Smooth muscle cell (in vitro differentiated cells): ENCODE measurements at regions not wholly inside any gene's neighbourhood (a gene's known extent, or its start where the extent isn't known, plus 50 kb on each side); places are given as distances from the start of the nearest gene placed in this dataset.

ENCODE experiments used
- DNase-seq: peaks from one replicate; lab custom pipeline; 2025; ENCODE audit not compliant: unreplicated experiment; lab: John Stamatoyannopoulos, UW
- H2AFZ ChIP-seq: fragments of 200-600 bp; sonication (generic); 2 replicates; pipeline ENCODE4 v1.6.0; 2016; ENCODE audit warnings: antibody characterized with exemption, low read depth, mild to moderate bottlenecking
- H3F3A ChIP-seq: fragments of 200-600 bp; sonication (generic); 2 replicates; pipeline ENCODE4 v1.6.0; 2017; ENCODE audit warnings: antibody characterized with exemption, low read depth
- H3K27ac ChIP-seq: fragments of 200-600 bp; sonication (generic); 2 replicates; pipeline ENCODE4 v1.5.1; 2016; ENCODE audit warnings: low read depth, mild to moderate bottlenecking
- H3K27me3 ChIP-seq: fragments of 200-600 bp; sonication (generic); 2 replicates; pipeline ENCODE4 v1.6.1; 2016; ENCODE audit warnings: low read depth, mild to moderate bottlenecking
- H3K36me3 ChIP-seq: fragments of 200-600 bp; sonication (generic); 2 replicates; pipeline ENCODE4 v1.5.1; 2016; ENCODE audit warnings: low read depth
- H3K4me1 ChIP-seq: fragments of 200-600 bp; sonication (generic); 2 replicates; pipeline ENCODE4 v1.5.1; 2016; ENCODE audit warnings: low read depth
- H3K4me2 ChIP-seq: fragments of 200-600 bp; sonication (generic); 2 replicates; pipeline ENCODE4 v1.6.0; 2016; ENCODE audit warnings: mild to moderate bottlenecking
- H3K4me3 ChIP-seq: fragments of 200-600 bp; sonication (generic); 2 replicates; pipeline ENCODE4 v1.5.1; 2016; ENCODE audit warnings: mild to moderate bottlenecking
- H3K79me2 ChIP-seq: fragments of 200-600 bp; sonication (generic); 2 replicates; pipeline ENCODE4 v1.6.0; 2016; ENCODE audit warnings: low read depth, mild to moderate bottlenecking
- H3K9ac ChIP-seq: fragments of 200-600 bp; sonication (generic); 2 replicates; pipeline ENCODE4 v1.6.0; 2016; ENCODE audit warnings: low read depth
- H3K9me3 ChIP-seq: fragments of 200-600 bp; sonication (generic); replicated peaks from 2 replicates; pipeline ENCODE4 v1.5.1; 2016; ENCODE audit warnings: low read depth
- H4K20me1 ChIP-seq: fragments of 200-600 bp; sonication (generic); 2 replicates; pipeline ENCODE4 v1.6.0; 2016; ENCODE audit warnings: low read depth
- CTCF ChIP-seq: fragments of 200-600 bp; sonication (generic); IDR thresholded peaks from 2 replicates; pipeline ENCODE4 v1.5.1; 2017; ENCODE audit warnings: borderline replicate concordance, mild to moderate bottlenecking, antibody characterized with exemption; ENCODE audit not compliant: insufficient read depth, poor library complexity, severe bottlenecking
- WGBS: methylation state at CpG from one replicate; pipeline ENCODE4 v1.1.7; 2016; ENCODE audit warnings: low lambda C conversion rate; 5-methylcytosine and 5-hydroxymethylcytosine counted together

GRCh38 chr18:27860011-27860410 is 316.9 kb downstream of the CDH2 start:
- no peak for TF ChIP-seq CTCF
- DNase-seq, result no peak
- no peaks in the 10 kb centered on the region for H3K36me3 ChIP-seq
- no peak overlapping the region for H3K9ac ChIP-seq
- WGBS, result 57% methylated on average over 4 of the region's 4 CpGs
- no peak overlapping the region for H3K4me3 ChIP-seq
- H3K79me2 ChIP-seq, result no peaks in the 10 kb centered on the region
- peak overlapping the region; percentile 39 for H3K27ac ChIP-seq
- no peak overlapping the region for H3K4me2 ChIP-seq
- no peaks in the 10 kb centered on the region for H3K9me3 ChIP-seq
- no peaks in the 10 kb centered on the region for H3K27me3 ChIP-seq
- H2AFZ ChIP-seq, result no peak overlapping the region
- no peaks in the 10 kb centered on the region for H4K20me1 ChIP-seq
- H3K4me1 ChIP-seq, result no peaks in the 10 kb centered on the region
- H3F3A ChIP-seq, result peaks cover 4% of the 10 kb centered on the region

- H3K4me2 ChIP-seq, result no peak overlapping the region
- no peaks in the 10 kb centered on the region for H4K20me1 ChIP-seq
- H3K79me2 ChIP-seq, result no peaks in the 10 kb centered on the region
- H3K27ac ChIP-seq, result no peak overlapping the region
- TF ChIP-seq CTCF, result no peak
- H3F3A ChIP-seq, result peaks cover 4% of the 10 kb centered on the region
- no peaks in the 10 kb centered on the region for H3K27me3 ChIP-seq
- no peak overlapping the region for H2AFZ ChIP-seq
- DNase-seq, result no peak
- H3K9ac ChIP-seq, result no peak overlapping the region
- no peaks in the 10 kb centered on the region for H3K36me3 ChIP-seq
- no peak overlapping the region for H3K4me3 ChIP-seq
- H3K9me3 ChIP-seq, result no peaks in the 10 kb centered on the region
- no peaks in the 10 kb centered on the region for H3K4me1 ChIP-seq
- WGBS, result 100% methylated on average over 1 of the region's 1 CpG
These were observed 320.1 kb downstream of the CDH2 start for GRCh38 chr18:27856820-27857219.

- Histone ChIP-seq H3K4me1 (no peaks in the 10 kb centered on the region), H3K79me2 (no peaks in the 10 kb centered on the region), H2AFZ (no peak overlapping the region), H3K27me3 (no peaks in the 10 kb centered on the region), H3K9ac (no peak overlapping the region), H3K36me3 (no peaks in the 10 kb centered on the region), H3K4me3 (no peak overlapping the region), H3K27ac (no peak overlapping the region), H3K9me3 (no peaks in the 10 kb centered on the region), H3F3A (no peaks in the 10 kb centered on the region), H4K20me1 (no peaks in the 10 kb centered on the region), H3K4me2 (no peak overlapping the region)
- no peak for DNase-seq
- no peak for TF ChIP-seq CTCF
These were observed 321.4 kb downstream of the CDH2 start for GRCh38 chr18:27855486-27855885.

- Histone ChIP-seq H3K4me1 (no peaks in the 10 kb centered on the region), H3K9me3 (no peaks in the 10 kb centered on the region), H3K79me2 (no peaks in the 10 kb centered on the region), H3F3A (no peaks in the 10 kb centered on the region), H3K27me3 (no peaks in the 10 kb centered on the region), H3K36me3 (no peaks in the 10 kb centered on the region), H3K27ac (no peak overlapping the region), H2AFZ (no peak overlapping the region), H4K20me1 (no peaks in the 10 kb centered on the region), H3K4me2 (no peak overlapping the region), H3K9ac (no peak overlapping the region), H3K4me3 (no peak overlapping the region)
- no peak for TF ChIP-seq CTCF
- WGBS, result 97% methylated on average over 1 of the region's 1 CpG
- no peak for DNase-seq
These were observed 322.3 kb downstream of the CDH2 start for GRCh38 chr18:27854631-27855030.
